Activated CD8-positive, alpha-beta T cell treated with anti-CD3 and anti-CD28 coated beads for 36 hours (primary cell): ENCODE measurements at regions not wholly inside any gene's neighbourhood (a gene's known extent, or its start where the extent isn't known, plus 50 kb on each side); places are given as distances from the start of the nearest gene placed in this dataset.
"Not testable (repeated sequence)": the region's sequence is repeated elsewhere in the genome, so short reads cannot be mapped to it uniquely, and the experiment has no call there.

Source experiments
- ATAC-seq: fragments of 200-7000 bp; cut with Tn5 transposase; one replicate; pipeline ENCODE4 v1.10.0; 2021; ENCODE audit warnings: mild to moderate bottlenecking, moderate library complexity
- CTCF ChIA-PET: fragments of 350-600 bp; sonication (Branson Sonifier 250); formaldehyde crosslinking; loops from one replicate; lab custom pipeline; 2021; ENCODE audit warnings: antibody characterized with exemption; lab: Charles Lee
- POLR2A ChIA-PET: fragments of 350-600 bp; sonication (Branson Sonifier 250); formaldehyde crosslinking; loops from one replicate; lab custom pipeline; 2021; ENCODE audit warnings: antibody characterized with exemption; lab: Charles Lee
- DNase-seq: peaks from one replicate; pipeline ENCODE4 v3.0.0-alpha.2; 2020
- H3K27ac Mint-ChIP-seq: one replicate; pipeline ENCODE4 v1.8.0; 2021; ENCODE audit warnings: mild to moderate bottlenecking, mixed read lengths
- H3K27me3 Mint-ChIP-seq: one replicate; pipeline ENCODE4 v1.8.0; 2021; ENCODE audit warnings: mixed read lengths
- H3K36me3 Mint-ChIP-seq: one replicate; pipeline ENCODE4 v1.8.0; 2021; ENCODE audit warnings: low read depth, mixed read lengths
- H3K4me1 Mint-ChIP-seq: one replicate; pipeline ENCODE4 v1.8.0; 2021; ENCODE audit warnings: low read depth, mixed read lengths
- H3K4me3 Mint-ChIP-seq: one replicate; pipeline ENCODE4 v1.8.0; 2021; ENCODE audit warnings: mild to moderate bottlenecking, moderate library complexity, mixed read lengths
- H3K9me3 Mint-ChIP-seq: one replicate; pipeline ENCODE4 v1.8.0; 2021; ENCODE audit warnings: mixed read lengths
- CTCF ChIP-seq: fragments of 200-600 bp; IDR thresholded peaks from one replicate; pipeline ENCODE4 v1.8.0; 2022; ENCODE audit warnings: antibody characterized with exemption, mild to moderate bottlenecking
- intact Hi-C: fragments of 100-400 bp; cut with micrococcal nuclease; formaldehyde crosslinking; loops from one replicate; pipeline ENCODE4 v1.10.0; 2022

- ChIA-PET POLR2A (no interaction called here), CTCF (no interaction called here)
- no peaks in the 10 kb centered on the region for H3K27me3 Mint-ChIP-seq
- ATAC-seq (no peak), DNase-seq (no peak)
- H3K9me3 Mint-ChIP-seq, result peaks cover 15% of the 10 kb centered on the region
- no peak overlapping the region for H3K4me3 Mint-ChIP-seq
- H3K4me1 Mint-ChIP-seq, result peaks cover 14% of the 10 kb centered on the region
- intact Hi-C loops, result no loop called here
- no peak overlapping the region for H3K27ac Mint-ChIP-seq
- peaks cover 7% of the 10 kb centered on the region for H3K36me3 Mint-ChIP-seq
- TF ChIP-seq CTCF, result no peak
Observed at GRCh38 chr14:52182853-52183252, 84.6 kb upstream of the PTGDR start.

- Mint-ChIP-seq H3K27me3 (no peaks in the 10 kb centered on the region), H3K4me3 (no peak overlapping the region), H3K36me3 (peaks cover 10% of the 10 kb centered on the region), H3K4me1 (peaks cover 24% of the 10 kb centered on the region), H3K27ac (no peak overlapping the region), H3K9me3 (peaks cover 18% of the 10 kb centered on the region)
- no peak for TF ChIP-seq CTCF
- DNase-seq, result no peak
- intact Hi-C loops, result no loop called here
- POLR2A ChIA-PET, result no interaction called here
- no peak for ATAC-seq
- CTCF ChIA-PET, result no interaction called here
Observed at GRCh38 chr14:52179141-52179790, 88.2 kb upstream of the PTGDR start.

GRCh38 chr14:52175982-52176502 lies 91.5 kb upstream of the PTGDR start:
- TF ChIP-seq CTCF, result no peak
- ATAC-seq, result peak; percentile 68
- CTCF ChIA-PET, result interaction anchor here (1.2 to 1.6 kb wide), 3 partner anchors 9 to 11 kb away, joined by 3 to 4 read pairs (median 4); no protein-coding TSS in a partner anchor

GRCh38 chr14:52171932-52172331 lies 95.6 kb upstream of the PTGDR start:
- POLR2A ChIA-PET, result interaction anchor here (0.7 kb wide), 1 partner anchor 17 kb away, joined by 4 read pairs; no protein-coding TSS in a partner anchor
- ATAC-seq, intact Hi-C loops, DNase-seq, H3K27ac Mint-ChIP-seq, H3K36me3 Mint-ChIP-seq, CTCF ChIA-PET, H3K27me3 Mint-ChIP-seq, H3K4me3 Mint-ChIP-seq: not testable (repeated sequence)
- peaks cover 24% of the 10 kb centered on the region for H3K4me1 Mint-ChIP-seq
- peaks cover 41% of the 10 kb centered on the region for H3K9me3 Mint-ChIP-seq

More at GRCh38 chr14:52175982-52176502, 91.5 kb upstream of the PTGDR start:
- peaks cover 8% of the 10 kb centered on the region for H3K36me3 Mint-ChIP-seq
- H3K9me3 Mint-ChIP-seq, result peaks cover 33% of the 10 kb centered on the region
- no peaks in the 10 kb centered on the region for H3K27me3 Mint-ChIP-seq
- intact Hi-C loops, result no loop called here
- H3K27ac Mint-ChIP-seq, result peak overlapping the region; percentile 52
- peak; percentile 13 for DNase-seq
- peaks cover 29% of the 10 kb centered on the region for H3K4me1 Mint-ChIP-seq
- H3K4me3 Mint-ChIP-seq, result no peak overlapping the region
- POLR2A ChIA-PET, result no interaction called here

DNA sequence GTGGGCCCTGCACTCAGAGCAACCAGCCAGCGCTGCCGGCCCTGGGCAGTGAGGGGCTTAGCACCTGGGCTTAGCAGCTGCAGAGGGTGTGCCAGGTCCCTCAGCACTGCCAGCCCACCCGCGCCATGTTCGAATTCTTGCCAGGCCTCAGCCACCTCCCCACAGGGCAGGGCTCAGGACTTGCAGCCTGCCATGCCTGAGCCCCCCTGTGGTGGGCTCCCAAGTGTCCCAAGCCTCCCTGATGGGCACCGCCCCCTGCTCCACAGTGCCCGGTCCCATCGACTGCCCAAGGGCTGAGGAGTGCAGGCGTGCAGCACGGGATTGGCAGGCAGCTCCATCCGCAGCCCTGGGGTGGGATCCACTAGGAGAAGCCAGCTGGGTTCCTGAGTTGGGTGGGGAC lies 98.0 kb upstream of the NID2 start:
- H3K27me3 Mint-ChIP-seq, result no peaks in the 10 kb centered on the region
- H3K4me1 Mint-ChIP-seq, result no peaks in the 10 kb centered on the region
- no peak overlapping the region for H3K4me3 Mint-ChIP-seq
- H3K36me3 Mint-ChIP-seq, result no peaks in the 10 kb centered on the region
- ChIA-PET POLR2A (no interaction called here), CTCF (interaction anchor here (1.0 kb wide), 1 partner anchor 10 kb away, joined by 3 read pairs; no protein-coding TSS in a partner anchor)
- H3K27ac Mint-ChIP-seq, result no peak overlapping the region
- H3K9me3 Mint-ChIP-seq, result peaks cover 27% of the 10 kb centered on the region
- TF ChIP-seq CTCF, result no peak
- ATAC-seq (no peak), DNase-seq (no peak)
- intact Hi-C loops, result no loop called here
